Stimulated activated CD4-positive, alpha-beta T cell treated with anti-CD3 and anti-CD28 coated beads, Interleukin-15, amount 100 ng/mL, for 48 hours (primary cell): ENCODE measurements at regions not wholly inside any gene's neighbourhood (a gene's known extent, or its start where the extent isn't known, plus 50 kb on each side); places are given as distances from the start of the nearest gene placed in this dataset.
"Not testable (repeated sequence)": the region's sequence is repeated elsewhere in the genome, so short reads cannot be mapped to it uniquely, and the experiment has no call there.

Source experiments
- DNase-seq, 2 donors: peaks; one replicate each; pipeline ENCODE4 v3.0.0-alpha.2; 2020; ENCODE audit warnings: low read depth in 2 of 2

- DNase-seq, result no peak
These were observed 899.8 kb upstream of the MIR17HG start for GRCh38 chr13:90447734-90448101.

DNA sequence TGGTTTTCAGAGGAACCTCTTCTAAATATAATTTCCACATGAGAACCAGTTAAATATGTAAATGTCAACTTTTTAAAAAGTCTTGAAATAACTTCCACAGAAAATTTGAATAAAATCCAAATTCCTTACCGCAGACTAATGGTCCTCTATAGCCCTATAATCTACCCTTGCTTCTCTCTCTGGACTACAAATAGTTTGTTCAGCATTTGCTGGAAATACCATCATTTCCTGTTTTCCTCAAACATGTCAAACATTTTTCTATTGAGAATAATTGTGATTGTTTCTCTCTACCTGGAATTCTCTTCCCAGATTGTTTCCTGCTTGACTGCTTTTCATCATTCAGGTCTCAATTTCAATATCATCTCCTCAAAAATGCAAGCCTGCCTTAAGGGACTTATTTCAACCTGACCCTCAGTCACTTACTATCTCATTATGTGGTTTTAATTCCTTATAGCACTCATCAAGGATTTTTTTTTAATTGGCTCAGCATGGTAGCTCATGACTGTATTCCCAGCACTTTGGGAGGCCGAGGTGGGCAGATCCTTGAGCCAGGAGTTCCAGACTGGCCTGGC lies 898.9 kb upstream of the MIR17HG start:
- no peak for DNase-seq

DNA sequence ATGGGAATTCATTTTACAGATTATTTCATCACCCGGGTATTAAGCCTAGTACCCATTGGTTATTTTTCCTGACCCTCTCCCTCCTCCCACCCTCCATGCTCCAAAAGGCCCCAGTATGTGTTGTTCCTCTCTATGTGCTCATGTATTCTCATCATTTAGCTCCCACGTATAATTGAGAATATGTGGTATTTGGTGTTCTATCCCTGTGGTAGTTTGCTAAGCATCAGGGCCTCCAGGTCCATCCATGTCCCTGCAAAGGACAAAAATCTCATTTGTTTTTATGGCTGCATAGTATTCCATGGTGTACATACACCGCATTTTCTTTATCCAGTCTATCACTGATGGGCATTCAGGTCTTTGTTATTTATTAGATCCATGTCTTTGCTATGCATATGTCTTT lies 894.1 kb upstream of the MIR17HG start:
- no peak for DNase-seq

DNA sequence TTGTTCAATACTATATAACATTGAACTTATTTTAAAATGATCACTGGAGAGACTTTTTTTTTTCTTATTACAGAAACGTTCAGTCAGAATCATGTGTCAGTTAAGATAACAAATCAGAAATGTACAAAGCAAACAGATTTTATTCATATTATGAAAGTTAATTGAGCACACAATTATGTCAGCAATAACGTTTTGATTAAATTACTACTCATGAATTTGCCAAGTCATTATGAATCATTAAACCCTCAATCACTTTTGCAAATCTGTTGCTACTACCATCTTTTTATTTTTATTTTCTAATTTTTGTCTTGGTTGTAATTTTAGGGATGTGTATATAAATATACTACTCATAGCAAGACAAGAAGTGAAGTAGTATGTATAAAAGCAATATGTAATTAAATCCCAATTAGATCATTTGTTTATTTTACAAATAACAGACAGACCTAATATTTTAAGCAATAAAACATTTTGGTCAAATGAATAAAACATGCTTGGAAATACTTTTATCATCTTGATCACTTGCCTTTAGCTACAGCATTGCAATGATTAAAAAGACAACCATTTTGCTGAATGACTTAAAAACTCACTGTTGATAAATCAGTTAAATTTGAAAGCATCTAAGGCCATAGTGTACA lies 893.4 kb upstream of the MIR17HG start:
- no peak for DNase-seq

DNA sequence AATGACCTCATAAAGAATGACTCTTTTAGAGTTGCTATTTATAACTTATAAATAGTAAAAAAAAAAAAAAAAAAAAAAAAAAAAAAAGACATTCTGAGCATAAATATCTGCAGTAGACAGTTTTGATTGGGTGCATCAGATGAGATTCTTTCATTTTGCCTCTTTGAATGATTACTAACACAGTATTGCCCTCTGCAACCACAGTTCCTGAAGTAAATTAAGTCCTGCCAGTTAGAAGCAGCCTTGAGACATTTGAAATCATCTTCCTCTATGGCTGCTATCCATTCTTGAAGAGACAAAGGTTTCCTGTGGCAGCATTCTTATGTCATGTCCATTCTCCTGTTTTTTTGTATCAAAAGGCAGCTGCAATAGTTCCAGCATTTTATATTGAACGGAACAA lies 892.4 kb upstream of the MIR17HG start:
- DNase-seq, result no peak

GRCh38 chr13:90455823-90456222 lies 891.7 kb upstream of the MIR17HG start:
- no peak for DNase-seq

GRCh38 chr13:90461398-90461797 lies 886.1 kb upstream of the MIR17HG start:
- no peak for DNase-seq

DNA sequence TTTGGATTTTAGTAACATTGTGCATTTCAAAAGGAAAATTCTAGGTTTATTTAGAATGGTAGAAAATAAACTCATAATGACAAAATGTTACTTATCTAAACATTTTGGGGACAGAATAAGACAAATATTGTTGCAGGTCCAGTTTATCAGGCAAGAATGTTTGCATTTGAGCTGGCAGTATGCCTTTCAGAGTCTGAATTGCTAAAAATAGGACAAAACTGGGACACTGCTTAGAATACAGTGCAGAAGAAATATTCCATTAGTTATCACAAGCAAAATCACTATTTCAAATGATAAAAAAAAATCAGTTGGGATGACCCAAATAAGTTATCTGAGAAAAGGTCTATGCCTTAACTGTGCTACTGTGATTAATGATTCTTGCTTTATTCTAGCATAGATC lies 870.3 kb upstream of the MIR17HG start:
- no peak for DNase-seq

DNA sequence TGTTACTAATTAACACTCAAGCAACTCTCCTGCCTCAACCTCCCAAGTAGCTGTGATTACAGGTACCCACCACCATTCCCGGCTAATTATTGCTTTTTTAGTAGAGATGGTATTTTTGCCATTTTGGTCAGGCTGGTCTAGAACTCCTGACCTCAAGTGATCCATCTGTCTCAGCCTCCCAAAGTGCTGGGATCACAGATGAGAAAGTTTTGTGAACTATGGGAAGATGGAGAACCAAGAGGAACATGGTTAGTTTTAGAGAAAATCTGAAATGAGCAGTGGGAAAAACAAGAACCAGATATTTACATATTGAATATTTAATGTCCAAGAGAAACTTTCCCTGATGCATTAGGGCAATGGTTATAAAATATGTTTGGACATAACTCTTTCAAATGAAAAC lies 863.6 kb upstream of the MIR17HG start:
- DNase-seq, result no peak

- DNase-seq, result no peak
These were observed 862.1 kb upstream of the MIR17HG start for GRCh38 chr13:90485436-90485835.

DNA sequence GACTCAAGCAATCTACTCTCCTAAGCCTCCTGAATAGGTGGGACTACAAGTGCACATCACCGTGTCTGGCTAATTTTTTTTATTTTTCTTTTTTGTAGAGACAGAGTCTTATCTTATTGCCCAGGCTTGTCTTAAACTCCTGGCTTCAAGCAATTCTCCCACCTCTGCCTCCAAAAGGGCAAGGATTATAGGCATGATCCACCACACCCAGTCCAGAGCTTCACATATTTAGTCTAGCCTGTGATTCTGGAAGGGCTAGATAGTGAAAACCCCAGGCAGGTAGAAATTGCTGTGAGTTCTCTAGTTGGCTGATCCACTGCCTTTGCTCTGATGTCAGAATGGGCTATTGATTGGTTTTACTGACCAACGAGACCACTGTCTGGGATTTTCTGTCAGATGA lies 854.6 kb upstream of the MIR17HG start:
- no peak for DNase-seq

GRCh38 chr13:90493667-90494066 lies 853.8 kb upstream of the MIR17HG start:
- DNase-seq, result no peak

DNA sequence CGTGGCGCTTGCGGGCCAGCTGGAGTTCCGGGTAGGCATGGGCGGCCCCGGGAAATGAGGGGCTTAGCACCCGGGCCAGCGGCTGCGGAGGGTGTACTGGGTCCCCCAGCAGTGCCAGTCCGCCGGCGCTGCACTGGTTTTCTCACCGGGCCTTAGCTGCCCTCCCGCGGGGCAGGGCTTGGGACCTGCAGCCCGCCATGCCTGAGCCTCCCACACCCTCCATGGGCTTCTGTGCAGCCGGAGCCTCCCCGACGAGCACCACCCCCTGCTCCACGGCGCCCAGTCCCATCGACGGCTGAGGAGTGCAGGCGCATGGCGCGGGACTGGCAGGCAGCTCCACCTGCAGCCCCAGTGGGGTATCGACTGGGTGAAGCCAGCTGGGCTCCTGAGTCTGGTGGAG lies 852.6 kb upstream of the MIR17HG start:
- not testable (repeated sequence) for DNase-seq

DNA sequence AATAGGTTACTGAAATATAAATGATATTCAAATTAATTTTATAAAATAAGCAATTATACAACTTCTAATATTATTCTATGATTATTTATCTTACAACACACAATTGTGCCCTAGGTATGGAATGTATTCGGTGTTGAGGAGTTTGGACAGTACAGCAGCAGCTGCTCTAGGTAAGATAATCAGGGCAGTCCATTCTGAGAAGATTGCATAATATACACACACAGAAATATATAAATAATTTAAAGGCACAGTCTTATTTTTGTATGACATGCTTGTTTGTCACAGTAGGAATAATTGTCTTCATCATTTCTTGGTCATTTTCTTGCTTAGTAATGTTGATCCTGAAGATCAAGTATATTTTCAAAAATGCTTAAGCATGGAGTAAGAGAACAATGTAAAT lies 849.4 kb upstream of the MIR17HG start:
- DNase-seq, result no peak

- DNase-seq, result no peak
These were observed 848.7 kb upstream of the MIR17HG start for GRCh38 chr13:90498816-90499215.

GRCh38 chr13:90500569-90500968 lies 846.9 kb upstream of the MIR17HG start:
- DNase-seq, result no peak

DNA sequence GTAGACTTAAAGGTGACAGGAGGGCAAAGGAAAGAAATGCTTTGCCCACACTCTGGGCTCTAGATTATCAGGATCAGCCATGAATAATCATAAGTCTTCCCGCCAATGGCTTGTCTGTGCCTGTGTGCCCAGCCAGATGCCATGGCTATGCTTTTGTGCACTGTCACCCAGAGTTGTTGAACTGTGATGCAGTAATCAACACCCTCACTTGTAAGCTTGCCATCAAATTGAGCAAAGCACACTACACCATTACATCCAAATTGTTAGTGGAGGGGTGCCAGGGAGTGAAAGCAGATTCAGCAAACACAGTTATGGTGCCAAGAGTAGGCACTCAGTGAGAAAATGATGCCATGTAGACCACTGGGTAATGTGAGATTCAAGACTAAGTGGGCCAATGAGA lies 845.3 kb upstream of the MIR17HG start:
- DNase-seq, result no peak

GRCh38 chr13:90502762-90503161 lies 844.7 kb upstream of the MIR17HG start:
- no peak for DNase-seq

DNA sequence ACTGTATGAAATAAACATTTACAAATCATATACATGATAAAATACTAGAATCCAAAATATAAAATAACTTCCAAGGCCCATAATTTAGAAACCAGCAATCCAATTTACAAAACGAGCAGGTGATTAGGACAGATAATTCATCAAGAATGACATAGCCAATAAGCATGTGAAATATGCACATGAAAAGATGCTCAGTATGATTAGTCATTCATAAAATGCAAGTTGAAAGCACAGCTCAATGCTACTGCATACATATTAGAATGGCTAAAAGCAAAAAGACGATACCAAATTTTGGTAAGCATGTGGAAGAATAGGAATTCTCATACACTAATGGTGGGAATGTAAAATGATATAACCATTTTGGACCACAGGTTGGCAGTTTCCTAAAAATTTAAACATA lies 837.2 kb upstream of the MIR17HG start:
- no peak for DNase-seq

DNA sequence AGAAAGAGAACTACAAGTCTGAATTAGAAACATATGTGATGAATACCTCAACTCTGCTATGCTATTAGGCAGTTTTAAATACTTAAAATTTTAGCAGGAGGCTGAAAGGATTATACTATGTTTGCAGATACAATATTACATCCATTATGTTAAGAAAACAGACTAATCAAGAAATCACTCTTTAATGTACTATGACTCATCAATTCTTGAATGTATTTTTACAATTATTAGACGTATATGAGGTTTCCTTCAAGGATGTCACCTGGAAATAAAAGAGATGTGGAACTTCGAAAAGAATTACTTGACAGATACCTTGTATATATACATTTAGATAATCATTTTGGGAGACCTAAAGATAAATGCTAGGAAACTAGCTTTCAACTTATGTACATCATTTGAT lies 835.6 kb upstream of the MIR17HG start:
- no peak for DNase-seq

DNA sequence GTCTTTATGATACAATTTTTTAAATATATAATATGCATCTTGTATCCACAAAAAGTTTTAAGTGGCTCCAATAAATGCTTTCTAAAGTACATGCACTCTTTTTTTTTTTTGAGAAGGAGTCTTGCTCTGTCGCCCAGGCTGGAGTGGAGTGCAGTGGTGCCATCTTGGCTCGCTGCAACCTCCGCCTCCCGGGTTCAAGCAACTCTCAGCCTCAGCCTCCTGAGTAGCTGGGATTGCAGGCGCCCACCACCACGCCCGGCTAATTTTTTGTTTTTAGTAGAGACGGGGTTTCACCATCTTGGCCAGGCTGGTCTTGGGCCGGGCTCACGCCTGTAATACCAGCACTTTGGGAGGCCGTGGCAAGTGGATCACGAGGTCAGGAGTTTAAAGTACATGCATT lies 832.8 kb upstream of the MIR17HG start:
- not testable (repeated sequence) for DNase-seq

DNA sequence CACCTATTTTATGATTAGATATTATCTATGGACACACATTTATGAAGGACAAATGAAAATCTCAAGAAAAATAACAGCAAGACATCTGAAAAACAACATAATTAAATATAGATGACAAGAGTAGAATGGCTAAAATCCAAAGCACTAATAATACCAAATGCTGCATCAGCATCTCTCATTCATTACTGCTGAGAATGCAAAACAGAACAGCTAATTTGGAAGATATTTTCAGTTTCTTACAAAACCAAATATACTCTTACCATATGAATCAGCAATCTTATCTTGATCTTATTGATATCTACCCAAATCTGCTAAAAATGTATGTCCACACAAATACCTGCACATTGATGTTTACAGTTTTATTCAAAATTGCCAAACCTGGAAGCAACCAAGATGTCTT lies 829.1 kb upstream of the MIR17HG start:
- DNase-seq, result no peak

GRCh38 chr13:90519157-90519556 lies 828.3 kb upstream of the MIR17HG start:
- no peak for DNase-seq

DNA sequence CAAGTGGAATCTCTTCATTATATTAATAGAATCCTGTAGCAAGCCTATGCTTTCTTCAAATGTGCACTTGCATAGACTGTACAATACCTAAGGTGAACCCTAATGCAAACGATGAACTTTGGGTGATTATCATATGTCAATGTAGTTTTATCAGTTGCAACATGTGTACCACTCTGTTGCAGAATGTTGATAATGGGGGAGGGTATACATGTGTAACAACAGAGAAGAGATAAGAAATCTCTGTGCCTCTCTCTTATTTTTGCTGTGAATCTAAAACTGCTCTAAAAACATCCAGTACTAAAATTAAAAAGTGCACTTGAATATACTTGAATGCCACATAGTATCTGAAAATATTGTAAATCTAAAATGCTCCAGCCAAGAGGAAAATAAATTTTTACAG lies 820.8 kb upstream of the MIR17HG start:
- no peak for DNase-seq
